ENCODE measurements at regions not wholly inside any gene's neighbourhood (a gene's known extent, or its start where the extent isn't known, plus 50 kb on each side); places are given as distances from the start of the nearest gene placed in this dataset.

- DNase-seq, result no peak
- no peak for ATAC-seq (ENCODE audit: insufficient read depth, low read depth)
- Histone ChIP-seq H3K9ac (ENCODE audit: low read depth, low read length) (no peak overlapping the region), H3K79me2 (ENCODE audit: insufficient read depth, low read length) (no peaks in the 10 kb centered on the region), H3K4me3 (ENCODE audit: low read depth in 1 of 2, low read length in 2 of 2) (no peak overlapping the region), H3K4me2 (ENCODE audit: insufficient read depth, low read length) (no peak overlapping the region), H3K4me1 (ENCODE audit: insufficient read depth, low read length) (peaks cover 42% of the 10 kb centered on the region), H3K27me3 (ENCODE audit: insufficient read depth, low read length, poor library complexity) (no peaks in the 10 kb centered on the region), H3K9me3 (ENCODE audit: insufficient read depth, low read length, severe bottlenecking) (no peaks in the 10 kb centered on the region), H3K27ac (ENCODE audit: low read length) (no peak overlapping the region), H3K36me3 (ENCODE audit: insufficient read depth, low read length) (no peaks in the 10 kb centered on the region), H2AFZ (ENCODE audit: low read depth, low read length) (no peak overlapping the region), H4K20me1 (ENCODE audit: insufficient read depth, low read length) (no peaks in the 10 kb centered on the region)
- peak; percentile 32 for TF ChIP-seq CTCF (IDR thresholded peaks at IDR 0.05; ENCODE audit: borderline replicate concordance, extremely low read depth, low read length, poor library complexity, severe bottlenecking)
- TF ChIP-seq EZH2 (IDR thresholded peaks at IDR 0.05; ENCODE audit: borderline replicate concordance, low read depth, low read length, severe bottlenecking), result no peak
Observed at GRCh38 chr10:23535381-23535780, 96.5 kb downstream of the OTUD1 start.

GRCh38 chr10:23538968-23539367 lies 100.1 kb downstream of the OTUD1 start:
- H3K4me2 ChIP-seq (ENCODE audit: insufficient read depth, low read length), result no peak overlapping the region
- H4K20me1 ChIP-seq (ENCODE audit: insufficient read depth, low read length), result no peaks in the 10 kb centered on the region
- H3K4me3 ChIP-seq (ENCODE audit: low read depth in 1 of 2, low read length in 2 of 2), result no peak overlapping the region
- DNase-seq (no peak), ATAC-seq (ENCODE audit: insufficient read depth, low read depth) (no peak)
- peak overlapping the region; percentile 61 for H2AFZ ChIP-seq (ENCODE audit: low read depth, low read length)
- peak overlapping the region; percentile 97 for H3K27ac ChIP-seq (ENCODE audit: low read length)
- H3K36me3 ChIP-seq (ENCODE audit: insufficient read depth, low read length), result no peaks in the 10 kb centered on the region
- no peaks in the 10 kb centered on the region for H3K9me3 ChIP-seq (ENCODE audit: insufficient read depth, low read length, severe bottlenecking)
- H3K9ac ChIP-seq (ENCODE audit: low read depth, low read length), result peak overlapping the region; percentile 59; the same call in 1 of the 2 replicates
- H3K79me2 ChIP-seq (ENCODE audit: insufficient read depth, low read length), result no peaks in the 10 kb centered on the region
- H3K27me3 ChIP-seq (ENCODE audit: insufficient read depth, low read length, poor library complexity), result no peaks in the 10 kb centered on the region
- H3K4me1 ChIP-seq (ENCODE audit: insufficient read depth, low read length), result peaks cover 55% of the 10 kb centered on the region
- no peak for TF ChIP-seq CTCF (IDR thresholded peaks at IDR 0.05; ENCODE audit: borderline replicate concordance, extremely low read depth, low read length, poor library complexity, severe bottlenecking)
- TF ChIP-seq EZH2 (IDR thresholded peaks at IDR 0.05; ENCODE audit: borderline replicate concordance, low read depth, low read length, severe bottlenecking), result no peak

DNA sequence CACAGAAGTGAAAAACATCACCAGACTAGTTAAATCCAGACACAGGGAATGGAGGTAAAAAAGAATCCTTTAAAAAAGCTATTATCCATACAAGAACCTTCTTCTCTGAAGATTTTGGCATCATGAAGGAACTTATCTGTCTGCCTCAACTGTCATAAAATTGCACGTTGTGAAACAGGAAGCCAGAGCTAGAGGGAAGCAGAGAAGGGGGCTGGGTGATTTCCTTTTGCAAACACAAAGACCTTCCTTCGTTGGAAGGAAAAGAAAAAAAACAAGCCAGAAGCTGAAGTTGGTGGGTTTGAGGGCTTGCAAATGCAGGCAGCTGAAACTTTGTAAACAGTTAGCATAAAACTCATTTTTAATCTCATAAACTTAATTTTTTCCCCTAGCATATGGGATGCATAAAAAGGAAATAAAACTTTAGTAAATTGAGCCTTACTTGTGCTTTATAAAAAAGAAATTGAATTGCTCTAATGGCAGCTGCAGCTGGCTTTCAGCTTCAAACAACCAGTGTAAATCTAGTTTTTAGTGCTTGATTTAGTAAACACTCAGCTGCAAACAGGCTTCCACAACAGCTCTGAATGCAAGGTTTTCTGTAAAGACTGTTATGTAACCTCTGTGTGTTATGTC lies 101.6 kb downstream of the OTUD1 start:
- no peak for TF ChIP-seq EZH2 (IDR thresholded peaks at IDR 0.05; ENCODE audit: borderline replicate concordance, low read depth, low read length, severe bottlenecking)
- TF ChIP-seq CTCF (IDR thresholded peaks at IDR 0.05; ENCODE audit: borderline replicate concordance, extremely low read depth, low read length, poor library complexity, severe bottlenecking), result peak; percentile 17
- Histone ChIP-seq H4K20me1 (ENCODE audit: insufficient read depth, low read length) (no peaks in the 10 kb centered on the region), H3K27ac (ENCODE audit: low read length) (peak overlapping the region; percentile 97)

More for the DNA sequence above, 101.6 kb downstream of the OTUD1 start:
- ATAC-seq (ENCODE audit: insufficient read depth, low read depth) (peak; percentile 92), DNase-seq (peak; percentile 85)
- no peaks in the 10 kb centered on the region for H3K27me3 ChIP-seq (ENCODE audit: insufficient read depth, low read length, poor library complexity)
- peak overlapping the region; percentile 49 for H3K4me2 ChIP-seq (ENCODE audit: insufficient read depth, low read length)
- no peaks in the 10 kb centered on the region for H3K9me3 ChIP-seq (ENCODE audit: insufficient read depth, low read length, severe bottlenecking)
- H3K4me3 ChIP-seq (ENCODE audit: low read depth in 1 of 2, low read length in 2 of 2), result peak overlapping the region in 1 of 2 experiments; percentile 12; a peak in 1 of 4 replicates
- peak overlapping the region; percentile 72 for H2AFZ ChIP-seq (ENCODE audit: low read depth, low read length)
- no peaks in the 10 kb centered on the region for H3K79me2 ChIP-seq (ENCODE audit: insufficient read depth, low read length)
- no peaks in the 10 kb centered on the region for H3K36me3 ChIP-seq (ENCODE audit: insufficient read depth, low read length)
- peak overlapping the region; percentile 59 for H3K9ac ChIP-seq (ENCODE audit: low read depth, low read length)
- peaks cover 45% of the 10 kb centered on the region for H3K4me1 ChIP-seq (ENCODE audit: insufficient read depth, low read length)

Data from DND-41 (cell line).